Adipocyte (in vitro differentiated cells): ENCODE measurements at regions not wholly inside any gene's neighbourhood (a gene's known extent, or its start where the extent isn't known, plus 50 kb on each side); places are given as distances from the start of the nearest gene placed in this dataset.
"Not testable (repeated sequence)": the region's sequence is repeated elsewhere in the genome, so short reads cannot be mapped to it uniquely, and the experiment has no call there.

Experiments
- DNase-seq: peaks from one replicate; pipeline ENCODE4 v3.0.0-alpha.2; 2015; ENCODE audit warnings: low read depth
- H3K27me3 ChIP-seq: replicated peaks from 2 replicates; pipeline ENCODE4 v1.7.0; 2013; ENCODE audit warnings: mild to moderate bottlenecking, low read length, moderate library complexity; ENCODE audit not compliant: control insufficient read depth, insufficient read depth
- H3K36me3 ChIP-seq: 2 replicates; pipeline ENCODE4 v1.7.0; 2013; ENCODE audit warnings: low read length, mild to moderate bottlenecking, moderate library complexity; ENCODE audit not compliant: control insufficient read depth, insufficient read depth, severe bottlenecking
- H3K4me1 ChIP-seq: 2 replicates; pipeline ENCODE4 v1.7.0; 2013; ENCODE audit warnings: mild to moderate bottlenecking, low read length, moderate library complexity; ENCODE audit not compliant: control insufficient read depth, insufficient read depth
- H3K4me3 ChIP-seq: 2 replicates; pipeline ENCODE4 v1.7.0; 2013; ENCODE audit warnings: mild to moderate bottlenecking, low read length, moderate library complexity
- H3K9ac ChIP-seq: 2 replicates; pipeline ENCODE4 v1.7.0; 2013; ENCODE audit warnings: mild to moderate bottlenecking, low read length, moderate library complexity
- H3K9me3 ChIP-seq: 2 replicates; pipeline ENCODE4 v1.7.0; 2013; ENCODE audit warnings: mild to moderate bottlenecking, low read length, moderate library complexity; ENCODE audit not compliant: control insufficient read depth

DNA sequence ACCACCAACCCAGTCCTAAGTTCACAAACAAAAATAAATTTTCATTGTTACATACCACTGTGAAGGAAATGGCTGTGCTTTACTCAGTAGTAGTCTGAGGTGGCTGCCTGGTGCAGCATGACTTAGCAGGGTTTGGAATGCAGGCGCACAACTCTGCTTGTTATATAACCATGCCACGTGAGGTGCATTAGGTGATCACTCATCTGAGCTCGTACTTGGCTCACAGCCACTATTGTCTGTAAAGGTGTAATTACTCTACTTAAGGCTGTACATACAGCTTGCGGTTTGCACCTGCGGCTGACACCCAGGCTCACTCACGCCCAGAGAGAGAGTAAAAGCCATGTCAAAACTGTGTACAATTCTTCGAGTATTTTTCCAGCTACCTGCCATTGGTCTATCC, 599.4 kb downstream of the LTN1 start:
- Histone ChIP-seq H3K4me1 (no peaks in the 10 kb centered on the region), H3K4me3 (no peak overlapping the region), H3K27me3 (no peaks in the 10 kb centered on the region), H3K9me3 (no peaks in the 10 kb centered on the region), H3K36me3 (peaks cover 7% of the 10 kb centered on the region), H3K9ac (no peak overlapping the region)
- DNase-seq: no peak

GRCh38 chr21:28391938-28392849, 600.5 kb downstream of the LTN1 start:
- no peak overlapping the region for H3K9ac ChIP-seq
- H3K27me3 ChIP-seq: no peaks in the 10 kb centered on the region
- DNase-seq: no peak
- H3K4me1 ChIP-seq: no peaks in the 10 kb centered on the region
- H3K9me3 ChIP-seq: no peaks in the 10 kb centered on the region
- peaks cover 7% of the 10 kb centered on the region for H3K36me3 ChIP-seq
- no peak overlapping the region for H3K4me3 ChIP-seq

DNA sequence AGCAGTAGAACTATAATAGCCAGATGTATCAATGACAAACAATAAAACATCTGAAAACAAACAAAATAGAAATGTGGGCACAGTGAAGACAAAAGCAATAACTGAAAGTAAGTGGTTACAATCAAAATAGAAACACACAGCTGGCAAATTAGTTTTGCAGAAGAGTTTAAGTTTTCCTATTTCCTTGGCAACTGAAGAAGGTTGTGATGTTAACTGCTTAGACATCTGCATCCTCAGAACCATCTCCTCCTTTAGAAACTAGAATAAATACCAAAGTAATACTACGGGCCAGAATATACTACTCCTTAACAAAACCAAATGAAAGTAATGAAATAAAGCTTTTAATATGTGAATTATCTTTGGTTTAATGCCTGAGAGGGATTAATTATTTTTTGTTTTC, 605.5 kb downstream of the LTN1 start:
- no peak for DNase-seq
- Histone ChIP-seq H3K27me3 (no peaks in the 10 kb centered on the region), H3K4me3 (no peak overlapping the region), H3K9me3 (no peaks in the 10 kb centered on the region), H3K36me3 (no peaks in the 10 kb centered on the region), H3K9ac (no peak overlapping the region), H3K4me1 (no peaks in the 10 kb centered on the region)

- no peak for DNase-seq
- no peak overlapping the region for H3K9ac ChIP-seq
- no peaks in the 10 kb centered on the region for H3K9me3 ChIP-seq
- no peak overlapping the region for H3K4me3 ChIP-seq
- H3K27me3 ChIP-seq: no peaks in the 10 kb centered on the region
- no peaks in the 10 kb centered on the region for H3K4me1 ChIP-seq
- H3K36me3 ChIP-seq: no peaks in the 10 kb centered on the region
These were observed 606.8 kb downstream of the LTN1 start for GRCh38 chr21:28385845-28386244.

- H3K27me3 ChIP-seq, H3K4me3 ChIP-seq, H3K36me3 ChIP-seq, H3K9me3 ChIP-seq, DNase-seq, H3K9ac ChIP-seq, H3K4me1 ChIP-seq: not testable (repeated sequence)
These were observed 611.5 kb downstream of the LTN1 start for GRCh38 chr21:28381000-28381745.

- no peaks in the 10 kb centered on the region for H3K27me3 ChIP-seq
- H3K36me3 ChIP-seq: no peaks in the 10 kb centered on the region
- no peak overlapping the region for H3K4me3 ChIP-seq
- DNase-seq: no peak
- no peaks in the 10 kb centered on the region for H3K9me3 ChIP-seq
- no peak overlapping the region for H3K9ac ChIP-seq
- peaks cover 11% of the 10 kb centered on the region for H3K4me1 ChIP-seq
These were observed 612.4 kb downstream of the LTN1 start for GRCh38 chr21:28380241-28380640.

- Histone ChIP-seq H3K4me1 (peaks cover 11% of the 10 kb centered on the region), H3K36me3 (no peaks in the 10 kb centered on the region), H3K9ac (no peak overlapping the region), H3K27me3 (no peaks in the 10 kb centered on the region), H3K9me3 (peaks cover under 1% of the 10 kb centered on the region), H3K4me3 (no peak overlapping the region)
- DNase-seq: no peak
These were observed 614.7 kb downstream of the LTN1 start for GRCh38 chr21:28378026-28378425.

DNA sequence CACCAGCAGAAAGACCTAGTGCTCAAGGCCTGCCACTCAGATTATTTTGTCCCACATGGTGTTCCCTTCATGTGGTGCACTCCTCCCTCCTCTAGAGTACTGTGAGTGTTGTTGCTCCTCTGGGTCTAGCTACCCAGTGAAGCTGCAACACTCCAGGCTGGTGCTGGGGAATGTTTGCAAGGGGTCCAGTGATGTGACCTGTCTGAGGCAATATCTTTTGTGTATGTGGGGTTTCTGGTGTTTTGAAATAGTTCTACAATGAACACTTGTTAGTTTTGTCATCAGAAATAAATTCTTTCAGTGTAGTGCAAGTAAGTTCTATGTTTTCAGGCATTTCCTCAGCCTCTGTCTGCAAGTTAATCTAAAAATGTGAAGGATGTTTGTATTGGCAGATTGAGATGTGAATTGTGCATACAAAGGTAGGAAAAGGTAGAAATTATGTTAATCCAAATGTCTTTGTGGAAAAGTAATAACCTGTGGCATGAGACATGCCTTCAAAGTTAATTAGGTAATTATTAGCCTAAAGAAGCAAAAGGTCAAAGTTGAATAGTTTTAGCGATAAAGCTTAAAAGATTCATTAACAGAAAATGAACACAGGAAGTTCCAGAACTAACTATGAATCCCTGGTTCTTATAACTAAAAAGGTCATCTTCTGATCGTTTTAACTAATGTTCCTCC, 616.8 kb downstream of the LTN1 start:
- Histone ChIP-seq H3K9ac (no peak overlapping the region), H3K9me3 (peaks cover 16% of the 10 kb centered on the region), H3K4me1 (peaks cover 11% of the 10 kb centered on the region), H3K36me3 (no peaks in the 10 kb centered on the region), H3K4me3 (no peak overlapping the region), H3K27me3 (no peaks in the 10 kb centered on the region)
- peak; percentile 76 for DNase-seq

DNA sequence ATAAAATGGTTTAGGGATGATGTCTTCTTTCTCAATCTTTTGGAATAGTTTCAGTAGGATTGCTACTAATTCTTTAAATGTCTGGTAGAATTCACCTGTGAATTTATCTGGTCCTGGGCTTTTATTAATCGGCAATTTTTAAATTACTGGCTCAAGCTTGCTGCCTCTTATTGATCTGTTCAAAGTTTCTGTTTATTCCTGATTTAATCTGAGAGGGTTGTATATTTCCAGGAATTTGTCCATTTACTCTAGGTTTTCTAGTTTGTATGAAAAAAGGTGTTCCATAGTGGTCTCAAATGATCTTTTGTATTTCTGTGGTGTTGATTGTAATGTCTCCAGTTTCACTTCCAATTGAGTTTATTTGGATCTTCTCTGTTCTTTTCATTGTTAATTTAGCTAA, 617.8 kb downstream of the LTN1 start:
- H3K4me3 ChIP-seq: no peak overlapping the region
- no peak for DNase-seq
- H3K4me1 ChIP-seq: peaks cover 11% of the 10 kb centered on the region

GRCh38 chr21:28371713-28372112, 621.0 kb downstream of the LTN1 start:
- Histone ChIP-seq H3K36me3 (no peaks in the 10 kb centered on the region), H3K9me3 (peaks cover 16% of the 10 kb centered on the region), H3K9ac (no peak overlapping the region), H3K4me1 (peaks cover 11% of the 10 kb centered on the region), H3K4me3 (no peak overlapping the region), H3K27me3 (no peaks in the 10 kb centered on the region)
- DNase-seq: no peak

More for the DNA sequence above, 617.8 kb downstream of the LTN1 start:
- no peak overlapping the region for H3K9ac ChIP-seq
- H3K27me3 ChIP-seq: no peaks in the 10 kb centered on the region
- H3K9me3 ChIP-seq: peaks cover 16% of the 10 kb centered on the region
- no peaks in the 10 kb centered on the region for H3K36me3 ChIP-seq

GRCh38 chr21:28359300-28359699, 633.4 kb downstream of the LTN1 start:
- no peak for DNase-seq
- no peak overlapping the region for H3K4me3 ChIP-seq
- H3K9ac ChIP-seq: no peak overlapping the region
- H3K9me3 ChIP-seq: no peaks in the 10 kb centered on the region
- peaks cover 16% of the 10 kb centered on the region for H3K4me1 ChIP-seq
- no peaks in the 10 kb centered on the region for H3K27me3 ChIP-seq
- no peaks in the 10 kb centered on the region for H3K36me3 ChIP-seq
